CD4-positive, alpha-beta T cell treated with Interferon gamma for 1 hour (primary cell): ENCODE measurements at regions not wholly inside any gene's neighbourhood (a gene's known extent, or its start where the extent isn't known, plus 50 kb on each side); places are given as distances from the start of the nearest gene placed in this dataset.
"Not testable (repeated sequence)": the region's sequence is repeated elsewhere in the genome, so short reads cannot be mapped to it uniquely, and the experiment has no call there.

ENCODE experiments used
- DNase-seq: peaks from one replicate; pipeline ENCODE4 v3.0.0-alpha.2; 2020

DNA sequence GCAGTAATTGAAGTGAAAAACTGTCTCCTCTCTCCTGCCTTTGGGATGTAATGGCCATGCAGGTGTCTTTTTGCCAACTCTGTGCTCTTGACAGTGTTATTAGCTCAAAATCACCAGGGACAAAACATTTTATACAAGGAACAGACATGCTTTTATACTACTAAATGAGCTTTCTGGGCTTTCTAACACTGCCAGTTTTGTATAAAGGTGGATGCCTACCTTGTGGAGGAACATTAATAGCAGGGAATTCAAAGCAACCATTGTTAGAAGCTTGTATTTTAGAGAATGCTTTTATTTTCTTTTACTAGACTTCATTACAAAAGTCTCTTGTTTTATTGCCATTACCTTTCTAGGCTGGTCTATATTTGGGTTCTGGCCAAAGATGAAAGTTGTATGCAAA lies 54.7 kb upstream of the ARSJ start:
- DNase-seq, result no peak

- DNase-seq, result no peak
Observed at GRCh38 chr4:114036426-114036825, 57.0 kb upstream of the ARSJ start.

- no peak for DNase-seq
Observed at GRCh38 chr4:114036864-114037263, 57.4 kb upstream of the ARSJ start.

DNA sequence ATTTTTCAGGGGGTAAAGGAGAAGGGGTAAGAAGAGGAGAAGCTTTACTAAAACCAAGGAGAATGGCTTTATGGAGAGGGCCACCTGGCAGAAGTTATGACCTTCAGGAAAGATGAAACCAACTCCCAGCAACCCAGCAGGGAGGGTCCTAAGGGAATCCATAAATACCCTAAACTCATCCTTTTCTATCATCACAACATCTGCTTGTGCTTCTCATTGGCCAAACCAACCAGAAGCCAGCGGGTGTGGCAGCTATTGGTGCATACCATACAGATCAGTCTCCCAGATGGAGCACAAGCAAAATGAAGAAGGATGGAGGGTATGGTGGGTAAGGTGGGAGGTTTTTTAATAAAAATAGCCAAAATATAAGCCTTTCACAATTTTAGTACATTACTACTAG lies 58.5 kb upstream of the ARSJ start:
- DNase-seq, result no peak

DNA sequence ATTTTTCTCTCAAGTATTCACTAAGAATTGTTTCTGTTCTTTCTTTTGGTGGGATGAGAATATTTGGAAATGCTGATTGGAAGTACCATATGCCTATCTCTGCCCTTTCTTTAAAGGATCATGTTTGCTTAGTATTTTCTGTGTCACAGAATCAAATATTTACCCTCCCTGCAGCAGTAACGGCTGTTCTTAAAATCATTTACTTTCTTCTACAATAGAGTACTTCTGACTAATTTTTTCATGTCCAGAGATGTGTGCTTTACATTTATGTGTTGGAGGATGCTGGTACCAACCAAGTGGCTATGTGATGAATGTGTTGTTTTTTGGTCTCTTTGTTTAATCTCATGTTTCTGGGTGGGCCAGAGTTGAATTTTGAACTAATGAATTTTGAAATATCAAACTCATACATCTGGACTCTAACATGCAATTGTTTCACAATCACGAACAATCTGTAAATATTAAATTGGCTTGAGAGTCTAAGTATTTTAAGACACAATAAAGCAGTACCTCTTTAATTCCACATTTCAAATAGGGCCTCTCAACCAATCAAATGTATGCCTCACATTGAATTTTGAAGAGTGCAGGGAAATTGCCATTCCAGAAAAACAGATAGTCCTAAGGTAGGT lies 59.4 kb upstream of the ARSJ start:
- no peak for DNase-seq

GRCh38 chr4:114040319-114041116 lies 61.1 kb upstream of the ARSJ start:
- no peak for DNase-seq

DNA sequence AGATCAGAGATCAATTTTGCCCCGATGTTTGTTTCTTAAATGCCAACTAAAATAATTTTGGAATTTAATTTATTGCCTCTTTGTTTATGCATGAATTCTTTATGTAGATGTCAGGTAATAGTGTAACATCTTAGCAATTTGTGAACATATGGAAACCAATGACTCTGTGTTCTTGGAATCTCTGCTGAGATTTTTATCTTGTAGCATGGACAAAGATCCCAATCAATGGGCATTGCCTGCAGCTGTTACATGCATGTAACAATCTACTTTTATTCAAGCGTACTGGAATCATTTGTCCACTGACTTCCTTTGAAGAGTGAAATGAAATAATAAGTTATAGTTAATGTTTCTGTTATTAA lies 61.6 kb upstream of the ARSJ start:
- DNase-seq, result no peak

GRCh38 chr4:114043116-114043515 lies 63.7 kb upstream of the ARSJ start:
- no peak for DNase-seq

GRCh38 chr4:114044351-114044750 lies 64.9 kb upstream of the ARSJ start:
- DNase-seq, result not testable (repeated sequence)

- no peak for DNase-seq
Observed at GRCh38 chr4:114046331-114046730, 66.9 kb upstream of the ARSJ start.

DNA sequence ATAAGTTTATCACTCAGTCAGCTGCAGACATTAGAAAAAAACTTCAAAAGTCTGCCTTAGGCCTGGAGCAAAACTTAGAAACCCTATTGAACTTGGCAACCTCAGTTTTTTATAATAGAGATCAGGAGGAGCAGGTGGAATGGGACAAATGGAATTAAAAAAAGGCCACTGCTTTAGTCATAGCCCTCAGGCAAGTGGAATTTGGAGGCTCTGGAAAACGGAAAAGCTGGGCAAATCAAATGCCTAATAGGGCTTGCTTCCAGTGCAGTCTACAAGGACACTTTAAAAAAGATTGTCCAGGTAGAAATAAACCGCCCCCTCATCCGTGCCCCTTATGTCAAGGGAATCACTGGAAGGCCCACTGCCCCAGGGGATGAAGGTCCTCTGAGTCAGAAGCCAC lies 68.7 kb upstream of the ARSJ start:
- not testable (repeated sequence) for DNase-seq

DNA sequence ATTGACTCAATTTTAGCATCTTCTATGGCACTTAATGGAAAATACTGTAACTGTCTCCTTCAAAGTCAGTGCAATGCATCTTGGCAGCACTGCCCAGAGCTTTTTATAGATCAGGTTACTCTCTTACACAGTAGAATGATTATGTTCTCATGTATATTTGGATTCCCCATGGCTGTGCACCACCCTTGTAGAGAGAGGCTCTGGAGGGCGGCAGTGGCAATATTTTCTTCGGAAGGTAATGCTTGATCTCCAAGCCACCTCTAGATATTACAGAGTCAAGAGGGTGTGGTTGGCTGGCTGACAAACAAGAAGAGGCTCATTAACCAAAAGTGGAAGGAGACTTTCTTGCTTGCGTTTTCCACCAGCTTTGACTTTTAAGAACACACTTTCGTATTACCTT lies 72.8 kb upstream of the ARSJ start:
- DNase-seq, result no peak

DNA sequence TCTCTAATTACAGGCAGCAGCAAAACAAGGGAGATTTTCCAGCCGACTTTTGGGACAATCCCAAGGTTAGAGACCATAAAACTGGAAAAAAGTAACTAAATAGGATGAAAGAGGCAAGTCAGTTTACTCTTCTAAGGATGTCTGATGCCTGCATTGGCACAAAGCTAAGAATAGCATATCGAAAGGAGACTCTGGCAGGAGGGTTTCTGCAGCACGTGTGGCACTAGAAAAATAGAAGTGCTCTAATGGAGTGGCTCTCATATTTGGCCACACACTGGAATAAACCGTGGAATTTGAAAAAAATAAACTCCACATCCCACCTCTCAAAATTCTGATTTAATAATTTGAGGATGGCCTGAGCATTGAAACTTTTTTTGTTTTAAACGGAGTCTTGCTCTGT lies 77.2 kb upstream of the ARSJ start:
- no peak for DNase-seq

- no peak for DNase-seq
Observed at GRCh38 chr4:114057746-114058145, 78.3 kb upstream of the ARSJ start.

- no peak for DNase-seq
Observed at GRCh38 chr4:114062499-114062898, 83.1 kb upstream of the ARSJ start.

DNA sequence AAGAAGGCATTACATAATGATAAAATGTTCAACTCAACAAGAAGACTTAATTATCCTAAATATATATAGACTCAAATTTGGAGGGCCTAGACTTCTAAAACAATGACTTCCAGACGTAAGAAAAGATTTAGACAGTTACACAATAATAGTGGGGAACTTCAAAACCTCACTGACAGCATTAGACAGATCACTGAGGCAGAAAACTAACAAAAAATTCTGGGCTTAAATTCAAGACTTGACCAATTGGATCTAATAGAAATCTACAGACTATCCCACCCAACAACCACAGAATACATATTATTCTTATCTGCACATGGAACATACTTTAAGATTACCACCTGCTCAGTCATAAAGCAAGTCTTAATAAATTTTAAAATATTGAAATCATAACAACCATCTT lies 93.3 kb upstream of the ARSJ start:
- no peak for DNase-seq

DNA sequence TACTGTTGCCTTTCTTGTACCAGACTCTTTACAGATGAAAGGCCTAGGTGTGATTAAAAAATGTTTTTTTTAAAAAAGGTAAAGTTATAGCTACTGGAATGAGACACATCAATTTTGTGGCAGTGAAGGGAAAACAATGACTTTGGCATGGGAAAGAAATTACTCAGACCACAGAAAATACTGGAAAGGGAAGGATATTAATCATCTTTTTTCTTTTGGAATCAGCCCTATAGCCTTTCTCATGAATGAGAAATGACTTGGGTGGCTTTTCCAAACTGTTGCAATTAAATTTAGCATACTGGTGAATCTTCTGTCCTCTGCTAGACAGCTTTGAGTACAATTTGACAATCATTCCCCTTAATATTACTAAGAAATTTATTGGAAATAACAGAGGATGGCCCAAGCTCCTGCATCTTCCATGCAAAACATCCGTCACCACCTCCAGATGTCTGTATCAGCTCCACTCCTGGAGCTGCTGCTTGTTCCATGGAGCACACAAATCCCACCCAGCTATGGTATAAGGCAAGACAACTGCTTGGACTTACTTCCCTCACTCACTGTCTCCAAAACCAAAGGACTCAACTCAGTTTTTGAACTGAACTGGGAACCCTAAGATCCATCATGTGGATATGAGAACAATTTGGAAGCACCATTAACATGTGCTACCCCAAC lies 97.6 kb upstream of the ARSJ start:
- no peak for DNase-seq

DNA sequence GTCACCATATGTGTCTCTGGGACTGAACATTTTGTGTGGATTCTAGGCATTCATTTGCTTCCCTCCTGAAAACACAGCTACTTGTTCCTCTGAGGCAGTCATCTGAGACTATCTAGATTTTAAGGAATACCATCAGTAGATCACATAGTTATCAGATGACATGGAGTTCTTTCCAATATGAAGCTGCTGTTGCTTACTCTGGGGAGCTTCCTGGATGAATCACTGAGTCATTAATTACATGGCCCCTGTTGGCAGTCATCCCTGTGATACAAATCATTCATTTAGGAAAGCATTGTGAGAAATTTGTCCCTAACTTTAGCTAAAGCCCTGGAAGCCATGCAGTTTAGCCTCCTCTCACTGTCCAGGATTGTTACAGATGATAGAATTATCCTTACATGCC lies 98.2 kb upstream of the ARSJ start:
- no peak for DNase-seq

GRCh38 chr4:114078636-114079035 lies 99.2 kb upstream of the ARSJ start:
- no peak for DNase-seq

DNA sequence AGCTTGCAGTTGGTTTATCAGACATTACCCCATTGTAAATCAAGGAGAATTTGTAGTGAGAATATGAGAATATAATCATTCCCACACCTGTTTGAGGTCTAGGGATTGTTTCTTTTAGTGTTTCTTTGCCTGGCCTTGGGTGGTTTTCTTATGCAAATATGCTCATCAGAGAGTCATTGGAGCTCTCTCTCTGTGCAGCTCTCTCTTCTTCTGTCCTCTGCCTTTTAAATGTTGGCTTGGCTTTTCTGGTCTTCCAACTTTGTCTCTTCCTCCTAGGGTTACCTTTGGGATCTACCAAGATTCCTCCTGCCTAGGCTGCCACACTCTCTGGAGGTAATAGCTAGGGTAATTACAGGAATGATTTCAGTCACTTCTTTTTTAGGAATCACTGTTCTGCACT lies 102.3 kb upstream of the ARSJ start:
- no peak for DNase-seq

DNA sequence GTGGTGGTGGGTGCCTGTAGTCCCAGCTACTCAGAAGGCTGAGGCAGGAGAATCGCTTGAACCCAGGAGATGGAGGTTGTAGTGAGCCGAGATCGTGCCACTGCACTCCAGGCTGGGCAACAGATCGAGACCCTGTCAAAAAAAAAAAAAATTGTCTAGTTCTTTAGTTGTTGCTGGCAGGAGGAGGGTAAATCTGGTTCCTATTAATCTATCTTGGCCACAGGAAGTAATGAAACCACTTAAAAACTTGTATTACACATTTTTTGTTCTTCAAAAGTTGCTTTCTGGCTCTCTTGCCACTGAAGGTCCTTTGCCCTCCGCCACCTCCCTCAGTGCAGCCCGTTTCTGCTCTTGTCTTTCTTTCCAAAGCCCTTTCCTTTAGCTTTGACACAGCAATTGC lies 102.9 kb upstream of the ARSJ start:
- no peak for DNase-seq

- DNase-seq, result no peak
Observed at GRCh38 chr4:114085611-114086345, 106.3 kb upstream of the ARSJ start.

GRCh38 chr4:114087596-114088230 lies 108.3 kb upstream of the ARSJ start:
- no peak for DNase-seq
